ENCODE measurements at regions not wholly inside any gene's neighbourhood (a gene's known extent, or its start where the extent isn't known, plus 50 kb on each side); places are given as distances from the start of the nearest gene placed in this dataset.
"Not testable (repeated sequence)": the region's sequence is repeated elsewhere in the genome, so short reads cannot be mapped to it uniquely, and the experiment has no call there.

DNA sequence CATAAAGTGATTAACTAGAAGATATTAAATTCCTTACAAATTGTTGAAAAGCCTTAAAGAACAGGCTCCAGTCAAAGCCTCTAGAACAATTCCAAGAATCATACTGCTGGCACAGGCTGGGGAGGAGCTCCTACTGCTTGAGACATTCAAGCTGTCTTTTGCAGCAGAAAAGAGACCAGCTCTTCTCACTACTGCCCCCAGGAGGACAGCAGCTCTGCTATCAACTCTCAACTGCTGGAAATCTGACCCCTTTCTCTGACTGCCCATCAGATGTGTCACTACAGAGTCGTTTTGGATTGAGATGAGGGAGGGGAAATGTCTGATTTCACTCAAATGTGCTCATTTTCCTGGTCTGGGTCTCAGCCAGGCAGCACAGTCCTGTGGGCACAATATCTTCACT, 421.0 kb downstream of the RPIA start:
- TF ChIP-seq, protein P1, sequence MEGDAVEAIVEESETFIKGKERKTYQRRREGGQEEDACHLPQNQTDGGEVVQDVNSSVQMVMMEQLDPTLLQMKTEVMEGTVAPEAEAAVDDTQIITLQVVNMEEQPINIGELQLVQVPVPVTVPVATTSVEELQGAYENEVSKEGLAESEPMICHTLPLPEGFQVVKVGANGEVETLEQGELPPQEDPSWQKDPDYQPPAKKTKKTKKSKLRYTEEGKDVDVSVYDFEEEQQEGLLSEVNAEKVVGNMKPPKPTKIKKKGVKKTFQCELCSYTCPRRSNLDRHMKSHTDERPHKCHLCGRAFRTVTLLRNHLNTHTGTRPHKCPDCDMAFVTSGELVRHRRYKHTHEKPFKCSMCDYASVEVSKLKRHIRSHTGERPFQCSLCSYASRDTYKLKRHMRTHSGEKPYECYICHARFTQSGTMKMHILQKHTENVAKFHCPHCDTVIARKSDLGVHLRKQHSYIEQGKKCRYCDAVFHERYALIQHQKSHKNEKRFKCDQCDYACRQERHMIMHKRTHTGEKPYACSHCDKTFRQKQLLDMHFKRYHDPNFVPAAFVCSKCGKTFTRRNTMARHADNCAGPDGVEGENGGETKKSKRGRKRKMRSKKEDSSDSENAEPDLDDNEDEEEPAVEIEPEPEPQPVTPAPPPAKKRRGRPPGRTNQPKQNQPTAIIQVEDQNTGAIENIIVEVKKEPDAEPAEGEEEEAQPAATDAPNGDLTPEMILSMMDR (IDR thresholded peaks at IDR 0.05; ENCODE audit: control extremely low read depth, extremely low read depth, low read depth, missing control alignments) = peak; percentile 48
- DNase-seq (ENCODE audit: extremely low spot score); POLR2A ChIA-PET; CTCF ChIA-PET: not testable (repeated sequence)

DNA sequence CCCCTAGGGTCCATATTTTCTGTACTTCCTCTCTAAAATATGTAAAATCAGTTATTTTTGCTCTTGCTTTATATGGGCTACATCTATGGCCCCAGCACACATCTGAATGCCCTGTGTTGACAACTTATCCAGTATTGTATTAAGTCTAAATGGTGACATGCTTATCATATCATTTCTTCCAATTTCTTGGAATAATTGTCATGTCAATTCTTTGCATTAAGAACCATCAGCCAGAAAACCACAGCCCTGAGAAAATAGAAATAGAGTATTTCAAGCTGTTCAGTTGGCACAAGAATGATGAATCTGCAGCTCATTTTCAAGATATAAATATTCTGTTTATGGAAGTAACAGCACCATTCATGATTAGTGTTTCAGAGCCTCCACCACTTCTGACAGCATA, 421.8 kb downstream of the RPIA start:
- POLR2A ChIA-PET; CTCF ChIA-PET; DNase-seq (ENCODE audit: extremely low spot score): not testable (repeated sequence)

DNA sequence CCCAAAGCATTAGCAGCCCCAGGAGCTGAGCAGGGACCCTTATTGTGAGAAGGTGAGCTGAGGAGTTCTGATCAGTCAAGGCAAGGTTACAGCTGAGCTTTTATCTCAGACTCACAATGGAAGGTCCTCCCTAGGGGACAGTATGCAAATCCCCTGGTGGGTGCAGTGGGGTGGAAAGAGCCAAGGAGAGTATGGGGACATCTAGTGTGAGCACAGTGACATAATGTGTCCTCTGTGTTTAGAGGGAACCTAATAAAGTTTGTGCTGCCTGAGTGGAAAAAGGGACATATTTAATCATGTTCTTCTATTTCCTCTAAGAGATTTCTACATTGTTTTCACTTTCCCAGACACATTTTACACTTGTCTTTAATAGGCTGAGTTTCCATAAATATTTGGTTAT, 438.0 kb downstream of the RPIA start:
- DNase-seq (ENCODE audit: extremely low spot score); CTCF ChIA-PET; POLR2A ChIA-PET: not testable (repeated sequence)

DNA sequence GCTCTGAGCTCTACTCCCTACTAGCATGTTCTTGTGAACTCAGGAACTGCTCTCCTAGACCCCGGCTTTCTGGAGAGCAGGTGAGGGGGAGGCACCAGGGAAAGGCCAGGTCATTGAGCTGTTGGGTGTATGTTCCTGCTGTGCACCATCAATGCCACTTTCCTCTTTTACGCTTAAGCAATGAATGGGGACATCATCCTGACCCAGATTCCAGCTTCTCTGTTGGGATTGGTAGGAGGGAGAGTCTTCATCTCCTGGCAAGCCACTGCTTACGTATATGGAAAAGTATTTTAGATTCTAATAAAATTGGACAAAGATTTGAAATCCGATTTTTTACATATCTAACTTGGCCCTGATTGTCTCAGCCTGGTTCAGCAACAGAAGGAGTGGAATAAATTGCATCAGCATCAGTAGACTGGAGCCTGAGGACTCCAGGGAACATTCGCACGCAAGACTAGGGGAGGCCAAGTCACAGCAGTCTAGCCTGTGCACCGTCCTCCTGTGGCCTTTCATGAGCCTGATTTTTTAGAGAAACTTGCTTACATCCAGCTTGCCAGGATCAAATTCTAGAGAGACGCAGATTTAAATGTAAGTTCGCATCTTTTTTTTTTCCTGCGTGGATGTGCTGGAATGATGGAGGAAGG, 439.3 kb downstream of the RPIA start:
- POLR2A ChIA-PET; DNase-seq (ENCODE audit: extremely low spot score); CTCF ChIA-PET: not testable (repeated sequence)

DNA sequence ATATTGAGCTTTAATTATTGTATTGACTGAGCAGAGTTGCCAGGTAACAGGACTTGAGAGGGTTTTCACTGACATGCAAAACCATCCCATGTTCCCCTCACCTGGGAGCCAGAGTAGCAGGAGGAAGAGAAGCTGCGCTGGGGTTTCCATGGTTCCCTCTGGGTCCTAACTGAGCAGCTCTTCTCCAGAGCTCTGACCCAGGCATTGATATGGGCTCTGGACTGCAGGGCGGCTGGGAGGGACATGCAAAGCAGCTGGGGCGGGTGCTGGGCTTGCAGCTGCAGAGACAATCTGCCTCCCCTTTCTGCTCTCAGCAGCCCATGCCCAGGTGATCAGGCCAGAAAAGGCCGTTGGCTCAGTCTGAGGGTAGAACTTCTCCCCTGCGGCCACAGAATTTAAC, 451.5 kb downstream of the RPIA start:
- CTCF ChIA-PET; DNase-seq (ENCODE audit: extremely low spot score); POLR2A ChIA-PET: not testable (repeated sequence)

DNA sequence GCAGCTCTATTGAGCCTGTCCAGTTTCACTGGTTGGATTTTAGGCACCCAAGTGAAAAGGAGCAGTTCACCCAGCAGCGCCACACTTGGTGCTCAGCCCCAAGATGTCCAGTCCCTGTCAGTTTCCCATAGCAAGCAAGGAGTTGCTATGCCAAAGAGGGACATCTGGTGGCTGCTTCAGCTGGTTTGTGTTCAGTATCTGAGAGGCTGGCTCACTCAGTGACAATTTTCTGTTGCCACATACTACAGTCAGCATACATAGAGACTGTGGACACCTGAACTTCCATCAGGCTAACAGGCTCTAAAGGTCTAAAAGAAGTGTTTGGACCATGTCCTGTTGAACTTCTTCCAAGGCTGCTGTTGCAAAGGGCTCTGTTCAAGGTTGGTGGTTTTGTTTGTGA, 453.9 kb downstream of the RPIA start:
- DNase-seq (ENCODE audit: extremely low spot score); POLR2A ChIA-PET: not testable (repeated sequence)
- CTCF ChIA-PET = interaction anchor here (1.2 kb wide), 1 partner anchor 314 kb away, joined by 3 read pairs; no protein-coding TSS in a partner anchor

DNA sequence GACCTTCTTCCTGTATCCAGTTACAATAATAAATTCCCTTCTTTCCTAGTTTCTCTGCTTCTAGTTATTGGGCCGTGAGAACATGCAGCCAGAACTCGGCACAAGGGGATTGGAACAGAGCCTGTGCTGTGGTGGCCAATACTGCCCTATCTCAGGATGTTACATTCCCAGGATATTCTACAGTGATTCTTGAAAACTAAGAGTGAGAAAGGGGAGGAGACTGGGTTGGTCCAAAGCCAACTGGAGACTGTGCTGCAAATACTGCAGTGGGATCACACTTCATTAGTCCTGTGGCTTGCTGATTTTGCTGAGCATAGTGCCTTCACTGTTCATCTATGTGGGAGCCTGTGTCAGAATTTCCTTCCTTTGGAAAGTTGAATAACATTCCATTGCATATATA, 456.8 kb downstream of the RPIA start:
- CTCF ChIA-PET, POLR2A ChIA-PET: not testable (repeated sequence)

DNA sequence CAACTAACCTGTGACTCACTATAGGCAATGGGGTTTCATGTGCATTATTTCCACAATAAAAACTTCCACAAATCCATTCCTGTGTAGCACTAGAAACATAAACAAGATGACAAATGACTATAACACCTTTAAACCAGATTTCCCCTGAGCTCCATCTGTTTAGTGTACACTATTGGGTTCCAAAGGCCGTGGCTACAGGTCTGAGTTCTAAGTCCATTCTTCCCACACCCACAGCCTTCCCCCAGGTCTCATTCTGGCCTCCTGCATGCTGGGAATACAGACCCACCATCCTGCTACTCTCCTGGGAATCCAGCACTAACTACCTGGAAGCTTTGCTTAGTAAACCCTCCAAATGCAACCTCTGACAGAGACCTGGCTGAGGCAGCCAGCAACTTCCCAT, 460.2 kb downstream of the RPIA start:
- DNase-seq (ENCODE audit: extremely low spot score); POLR2A ChIA-PET; CTCF ChIA-PET: not testable (repeated sequence)

More for the DNA sequence above, 456.8 kb downstream of the RPIA start:
- DNase-seq (ENCODE audit: extremely low spot score) = not testable (repeated sequence)

DNA sequence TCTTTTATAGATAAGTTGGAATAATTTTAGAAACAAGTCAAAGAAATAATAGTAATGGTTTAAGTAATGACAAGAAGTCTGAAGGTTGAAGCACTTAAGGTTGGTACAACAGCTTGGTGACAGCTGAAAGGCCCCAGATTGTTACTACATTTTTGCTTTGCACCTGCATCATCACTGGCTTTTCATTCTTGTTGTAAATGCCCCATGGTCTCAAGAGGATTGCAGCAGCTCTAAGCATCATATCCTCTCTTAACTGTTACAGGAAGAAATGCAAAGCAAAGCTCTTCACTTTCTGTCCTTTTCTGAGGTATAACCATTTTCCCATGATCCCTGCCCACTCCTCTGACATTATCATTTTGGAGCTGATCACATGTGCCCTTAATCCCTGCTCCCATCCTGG, 461.0 kb downstream of the RPIA start:
- DNase-seq (ENCODE audit: extremely low spot score); POLR2A ChIA-PET: not testable (repeated sequence)
- CTCF ChIA-PET = interaction anchor here (1.1 kb wide), 1 partner anchor 321 kb away, joined by 4 read pairs; no protein-coding TSS in a partner anchor

DNA sequence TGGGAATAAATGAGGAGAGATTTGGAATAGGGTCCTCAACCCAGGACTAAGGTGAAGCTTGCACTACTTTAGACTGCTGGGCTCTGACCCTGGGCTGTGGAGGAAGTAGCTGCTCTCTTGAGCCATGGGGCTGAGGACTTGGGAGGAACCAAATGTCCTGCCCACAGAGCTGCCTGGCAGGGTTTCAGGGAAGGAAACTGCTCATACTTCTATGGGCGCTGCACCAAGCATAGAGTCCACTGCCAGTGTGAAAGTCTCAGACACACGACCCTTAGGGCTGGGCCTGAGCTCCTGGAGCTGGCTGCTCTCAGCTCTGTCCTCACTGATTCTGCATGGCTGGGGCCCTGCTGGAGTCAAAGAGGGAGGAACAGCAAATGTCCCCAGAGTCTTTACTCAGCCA, 461.7 kb downstream of the RPIA start:
- POLR2A ChIA-PET; DNase-seq (ENCODE audit: extremely low spot score): not testable (repeated sequence)
- CTCF ChIA-PET = interaction anchor here (1.1 kb wide), 1 partner anchor 322 kb away, joined by 4 read pairs; no protein-coding TSS in a partner anchor

DNA sequence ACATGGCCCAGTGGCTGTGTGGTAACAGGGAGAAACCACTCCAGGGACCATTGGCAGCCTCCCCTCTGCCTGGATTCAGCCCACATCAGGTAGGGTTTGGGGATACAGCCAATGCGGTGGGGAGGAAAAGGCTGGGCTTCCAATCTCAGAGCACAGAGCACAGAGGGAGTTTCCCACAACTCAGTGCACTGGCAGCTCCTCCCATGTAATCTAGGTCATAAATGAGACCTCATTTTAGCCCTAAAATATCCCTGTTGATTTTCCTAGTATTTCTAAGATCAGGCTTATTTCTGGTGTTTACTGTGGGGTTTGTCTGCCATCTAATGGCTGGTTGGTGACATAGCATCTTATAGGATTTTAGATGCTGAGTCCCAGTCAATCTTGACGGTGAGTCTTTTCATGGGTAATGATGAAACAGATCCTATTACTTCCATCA, 462.8 kb downstream of the RPIA start:
- CTCF ChIA-PET; DNase-seq (ENCODE audit: extremely low spot score); POLR2A ChIA-PET: not testable (repeated sequence)

DNA sequence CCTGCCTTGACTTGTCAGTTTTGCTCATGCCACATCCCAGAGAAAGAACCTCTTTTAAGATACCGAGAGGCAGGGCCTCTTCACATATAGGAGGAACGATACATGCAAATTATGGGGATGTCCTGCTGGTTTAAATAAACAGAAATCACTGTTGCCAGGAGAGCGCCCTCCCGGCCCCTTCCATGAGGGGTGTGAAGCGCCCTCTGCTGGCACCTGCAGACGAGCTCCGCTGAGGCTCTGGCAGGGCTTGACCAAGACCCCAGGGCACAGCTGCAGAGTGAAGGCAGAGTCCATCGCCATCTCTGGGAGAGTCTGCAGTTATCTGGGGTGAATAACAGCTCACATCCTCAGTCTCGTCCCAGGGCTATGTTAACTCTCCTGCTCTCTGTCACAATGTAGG, 468.8 kb downstream of the RPIA start:
- CTCF ChIA-PET; DNase-seq (ENCODE audit: extremely low spot score); POLR2A ChIA-PET: not testable (repeated sequence)

DNA sequence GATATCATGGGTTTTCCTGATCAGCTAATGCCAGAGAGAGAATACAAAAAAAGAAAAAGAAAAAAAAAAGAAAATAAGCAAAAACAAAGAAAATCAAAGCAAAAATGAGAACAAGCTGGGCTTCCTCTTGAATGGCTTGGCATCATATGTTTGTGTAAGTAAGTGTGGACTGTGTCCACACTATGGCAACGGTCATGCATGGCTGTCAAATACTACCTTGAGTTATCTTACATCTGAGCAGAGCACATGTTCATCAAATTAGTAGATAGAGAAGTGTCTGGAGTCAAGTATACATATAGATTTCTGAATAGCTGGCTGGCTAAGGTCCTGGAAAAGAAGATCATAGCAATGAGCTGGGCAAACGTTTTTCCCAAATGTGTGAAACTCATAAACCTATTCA, 470.2 kb downstream of the RPIA start:
- POLR2A ChIA-PET; DNase-seq (ENCODE audit: extremely low spot score); CTCF ChIA-PET: not testable (repeated sequence)

DNA sequence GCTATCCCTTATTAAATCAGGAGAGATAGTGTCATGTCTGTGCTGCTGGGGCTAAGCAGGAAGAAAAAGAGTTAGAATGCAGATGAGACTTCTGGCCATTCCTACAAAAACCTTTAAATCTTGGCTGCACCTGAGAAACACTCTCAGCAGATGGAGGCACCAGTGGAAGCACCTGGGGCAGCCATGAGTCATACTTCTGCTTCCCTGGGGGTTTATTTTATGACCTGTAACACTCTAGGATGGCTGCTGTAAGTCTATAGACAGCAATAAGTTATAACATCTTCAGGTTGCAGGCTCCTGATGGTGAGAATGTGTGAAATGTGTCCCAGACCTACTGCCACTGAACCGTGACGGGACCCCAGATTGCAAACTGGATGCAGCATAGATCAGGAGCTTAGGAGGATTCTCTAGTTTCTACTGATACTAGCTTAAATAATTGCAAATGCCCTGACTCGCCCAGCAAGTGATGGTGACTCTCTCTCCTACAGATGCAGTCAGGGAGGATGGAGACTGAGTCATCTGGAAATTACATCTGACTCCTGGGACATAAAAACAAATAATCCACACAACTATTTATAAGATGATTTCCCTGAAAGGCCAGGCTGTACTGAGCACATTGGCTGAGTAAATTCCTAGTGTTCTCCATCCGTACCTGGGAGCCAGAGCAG, 479.2 kb downstream of the RPIA start:
- DNase-seq (ENCODE audit: extremely low spot score); POLR2A ChIA-PET; CTCF ChIA-PET: not testable (repeated sequence)

DNA sequence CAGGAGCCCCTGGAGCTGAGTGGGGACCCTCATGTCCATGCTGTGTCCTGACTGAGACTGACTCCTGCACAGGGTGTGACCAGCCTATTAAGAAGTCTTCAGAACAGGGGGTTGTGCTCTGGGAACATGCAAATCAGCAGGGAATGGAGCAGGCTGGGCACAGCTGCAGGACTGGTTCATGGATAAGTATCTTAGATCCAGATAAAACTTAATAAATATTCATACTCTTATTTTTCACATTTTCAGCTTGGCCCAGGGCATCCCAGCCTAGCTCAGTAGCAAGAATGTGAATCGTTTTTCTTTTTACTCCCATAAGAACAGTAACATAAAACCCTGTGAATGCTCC, 479.7 kb downstream of the RPIA start:
- POLR2A ChIA-PET; CTCF ChIA-PET; DNase-seq (ENCODE audit: extremely low spot score): not testable (repeated sequence)

DNA sequence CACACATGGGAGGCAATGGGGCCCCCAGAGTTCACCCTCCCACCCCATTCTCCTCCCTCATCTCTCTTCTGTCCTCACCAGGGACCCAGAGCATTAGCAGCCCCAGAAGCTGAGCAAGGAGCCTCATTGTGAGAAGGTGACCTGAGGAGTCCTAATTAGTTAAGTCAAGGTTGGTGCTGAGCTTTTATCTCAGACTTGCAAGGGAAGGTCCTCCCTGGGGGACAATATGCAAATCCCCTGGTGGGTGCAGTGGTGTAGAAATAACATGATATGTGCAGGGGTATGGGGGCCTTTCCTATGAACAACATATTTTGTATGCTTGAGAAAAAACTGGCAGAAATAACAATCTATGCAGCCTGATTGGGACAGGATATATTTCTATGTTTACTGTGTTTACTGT, 485.5 kb downstream of the RPIA start:
- POLR2A ChIA-PET; DNase-seq (ENCODE audit: extremely low spot score); CTCF ChIA-PET: not testable (repeated sequence)

DNA sequence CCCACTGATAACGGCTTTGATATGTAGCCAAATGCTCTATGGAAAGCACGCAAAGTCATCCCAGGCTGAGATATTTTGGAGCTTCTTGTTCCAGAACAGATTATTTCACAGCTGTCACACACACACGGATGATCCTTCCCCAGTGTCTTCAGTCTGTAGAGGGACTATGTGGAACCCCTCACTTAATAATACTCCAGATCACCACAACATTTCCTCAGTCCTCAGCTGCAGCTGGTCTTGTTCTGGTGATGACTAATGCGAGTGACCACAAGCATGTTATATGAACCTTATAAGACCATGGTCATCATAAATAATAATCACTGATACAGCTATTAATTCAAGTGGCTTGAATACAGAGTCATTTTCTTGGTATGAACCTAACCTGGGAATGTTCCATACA, 490.7 kb downstream of the RPIA start:
- DNase-seq (ENCODE audit: extremely low spot score); POLR2A ChIA-PET; CTCF ChIA-PET: not testable (repeated sequence)

DNA sequence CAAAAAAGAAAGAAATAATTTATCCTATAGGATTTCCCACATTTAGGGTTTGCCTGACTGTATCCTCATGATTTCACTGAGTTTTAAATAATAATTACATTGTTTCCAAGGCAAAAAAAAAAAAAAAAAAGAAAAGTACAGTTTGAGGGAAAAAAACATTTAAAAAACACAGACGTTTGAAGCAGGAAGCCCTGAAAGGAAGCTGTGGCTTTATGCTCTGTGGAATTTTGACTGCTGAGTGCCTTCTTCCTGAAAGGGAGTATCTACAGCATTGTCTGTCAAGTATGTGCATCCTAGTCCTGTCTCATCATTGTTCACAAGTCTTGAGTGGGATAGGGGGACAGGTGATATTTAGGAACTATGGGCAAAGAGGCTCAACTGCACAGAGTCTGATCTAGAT, 493.3 kb downstream of the RPIA start:
- CTCF ChIA-PET; DNase-seq (ENCODE audit: extremely low spot score); POLR2A ChIA-PET: not testable (repeated sequence)

Measured in GM10248 (cell line).